ENCODE measurements at regions not wholly inside any gene's neighbourhood (a gene's known extent, or its start where the extent isn't known, plus 50 kb on each side); places are given as distances from the start of the nearest gene placed in this dataset.

GRCh38 chr14:22386924-22387775 is 201.9 kb downstream of the DAD1 start:
- TF ChIP-seq CTCF (conservative IDR thresholded peaks at IDR 0.05; ENCODE audit: low read length) (peak; percentile 65), EZH2phosphoT487 (IDR thresholded peaks at IDR 0.05; ENCODE audit: borderline replicate concordance) (no peak)

Measured in Loucy (cell line).